ENCODE measurements at regions not wholly inside any gene's neighbourhood (a gene's known extent, or its start where the extent isn't known, plus 50 kb on each side); places are given as distances from the start of the nearest gene placed in this dataset.

DNA sequence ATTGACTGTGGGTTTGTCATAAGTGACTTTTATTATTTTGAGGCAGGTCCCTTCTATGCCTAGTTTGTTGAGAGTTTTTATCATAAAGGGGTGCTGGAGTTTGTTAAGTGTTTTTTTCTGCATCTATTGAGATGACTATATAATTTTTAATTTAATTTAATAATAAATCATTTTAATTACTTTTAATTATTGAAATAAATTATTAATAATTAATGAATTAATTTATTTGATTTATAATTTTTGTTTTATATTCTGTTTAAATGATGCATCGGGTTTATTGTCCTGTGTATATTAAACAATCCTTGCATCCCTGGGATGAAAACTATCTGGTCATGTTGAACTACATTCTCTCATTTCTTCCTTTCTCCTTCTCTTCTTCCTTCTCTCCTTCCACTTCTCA, 1352.2 kb upstream of the PRR20A start:
- TF ChIP-seq POLR2AphosphoS5 (IDR thresholded peaks at IDR 0.05; ENCODE audit: borderline replicate concordance, low read depth, low read length) = no peak
- TF ChIP-seq EZH2 (IDR thresholded peaks at IDR 0.05) = no peak
